WTC11 (cell line): ENCODE measurements at regions not wholly inside any gene's neighbourhood (a gene's known extent, or its start where the extent isn't known, plus 50 kb on each side); places are given as distances from the start of the nearest gene placed in this dataset.

Experiments
- ATAC-seq: fragments of 200-7000 bp; cut with Tn5 transposase; 2 replicates; pipeline ENCODE4 v1.10.0; 2021; ENCODE audit warnings: mild to moderate bottlenecking, moderate library complexity
- CTCF ChIA-PET: fragments of 300-600 bp; sonication (Branson Sonifier 250); formaldehyde crosslinking; loops from one replicate; lab custom pipeline; 2021; ENCODE audit warnings: antibody characterized with exemption; lab: Charles Lee
- POLR2A ChIA-PET: fragments of 350-600 bp; sonication (Branson Sonifier 250); formaldehyde crosslinking; loops from one replicate; lab custom pipeline; 2021; ENCODE audit warnings: antibody characterized with exemption; lab: Charles Lee
- DNase-seq: peaks from one replicate; pipeline ENCODE4 v3.0.0; 2021; ENCODE audit warnings: low spot score
- H3K27ac Mint-ChIP-seq: 2 replicates; pipeline ENCODE4 v1.8.0; 2021; ENCODE audit warnings: mixed read lengths
- H3K27me3 Mint-ChIP-seq: 2 replicates; pipeline ENCODE4 v1.8.0; 2021; ENCODE audit warnings: low read depth, mild to moderate bottlenecking, moderate library complexity, mixed read lengths
- H3K36me3 Mint-ChIP-seq: 2 replicates; pipeline ENCODE4 v1.8.0; 2021; ENCODE audit warnings: mixed read lengths
- H3K4me1 Mint-ChIP-seq: 2 replicates; pipeline ENCODE4 v1.8.0; 2022; ENCODE audit warnings: mixed read lengths
- H3K4me3 Mint-ChIP-seq: 2 replicates; pipeline ENCODE4 v1.8.0; 2021; ENCODE audit warnings: mild to moderate bottlenecking, moderate library complexity, mixed read lengths
- H3K9me3 Mint-ChIP-seq: 2 replicates; pipeline ENCODE4 v1.8.0; 2021; ENCODE audit warnings: mixed read lengths
- CBFB ChIP-seq: sonication (generic); formaldehyde crosslinking; IDR thresholded peaks from 2 replicates; pipeline ENCODE4 v1.8.1; 2022; ENCODE audit warnings: mild to moderate bottlenecking, low read depth, missing genetic modification reagents
- ESRRA ChIP-seq: sonication (generic); formaldehyde crosslinking; IDR thresholded peaks from 2 replicates; pipeline ENCODE4 v1.8.1; 2022; ENCODE audit warnings: mild to moderate bottlenecking, missing genetic modification reagents, borderline replicate concordance
- ETV6 ChIP-seq: sonication (generic); formaldehyde crosslinking; IDR thresholded peaks from 2 replicates; pipeline ENCODE4 v1.8.1; 2022; ENCODE audit warnings: mild to moderate bottlenecking, missing genetic modification reagents
- FOXJ3 ChIP-seq: sonication (generic); formaldehyde crosslinking; IDR thresholded peaks from 2 replicates; pipeline ENCODE4 v1.9.0; 2021; ENCODE audit warnings: missing genetic modification reagents, mild to moderate bottlenecking, borderline replicate concordance
- GABPB1 ChIP-seq: sonication (generic); formaldehyde crosslinking; IDR thresholded peaks from 2 replicates; pipeline ENCODE4 v1.8.1; 2023; ENCODE audit warnings: mild to moderate bottlenecking, missing genetic modification reagents
- HMGA2 ChIP-seq: fragments of 250-450 bp; sonication (Bioruptor Pico); IDR thresholded peaks from 2 replicates; pipeline ENCODE4 v1.4.0; 2021; ENCODE audit warnings: mild to moderate bottlenecking, moderate library complexity
- MXD4 ChIP-seq: fragments of 250-450 bp; sonication (Bioruptor Pico); IDR thresholded peaks from 2 replicates; pipeline ENCODE4 v1.8.0; 2021; ENCODE audit warnings: mild to moderate bottlenecking, moderate library complexity, borderline replicate concordance
- MYBL2 ChIP-seq: sonication (generic); formaldehyde crosslinking; IDR thresholded peaks from 2 replicates; pipeline ENCODE4 v1.8.1; 2023; ENCODE audit warnings: mild to moderate bottlenecking, moderate library complexity, missing genetic modification reagents
- NR1H2 ChIP-seq: sonication (generic); formaldehyde crosslinking; IDR thresholded peaks from 2 replicates; pipeline ENCODE4 v1.9.0; 2021; ENCODE audit warnings: mild to moderate bottlenecking, moderate library complexity, missing genetic modification reagents
- NR2C2 ChIP-seq: sonication (generic); formaldehyde crosslinking; IDR thresholded peaks from 2 replicates; pipeline ENCODE4 v1.8.0; 2022; ENCODE audit warnings: mild to moderate bottlenecking, missing genetic modification reagents
- NR3C1 ChIP-seq: sonication (generic); formaldehyde crosslinking; conservative IDR thresholded peaks from 2 replicates; pipeline ENCODE4 v1.8.1; 2023; ENCODE audit warnings: low read depth, mild to moderate bottlenecking, missing genetic modification reagents
- PRDM15 ChIP-seq: sonication (generic); formaldehyde crosslinking; IDR thresholded peaks from 2 replicates; pipeline ENCODE4 v1.8.0; 2022; ENCODE audit warnings: missing genetic modification reagents
- PRRX2 ChIP-seq: fragments of 250-450 bp; sonication (Bioruptor Pico); IDR thresholded peaks from 2 replicates; pipeline ENCODE4 v1.8.0; 2021; ENCODE audit warnings: mild to moderate bottlenecking
- RORB ChIP-seq: fragments of 250-450 bp; sonication (Bioruptor Pico); IDR thresholded peaks from 2 replicates; pipeline ENCODE4 v1.9.0; 2021; ENCODE audit warnings: mild to moderate bottlenecking
- TEAD1 ChIP-seq: sonication (generic); formaldehyde crosslinking; IDR thresholded peaks from 2 replicates; pipeline ENCODE4 v1.8.0; 2022; ENCODE audit warnings: mild to moderate bottlenecking, missing genetic modification reagents
- ZNF219 ChIP-seq: sonication (generic); formaldehyde crosslinking; IDR thresholded peaks from 2 replicates; pipeline ENCODE4 v1.8.0; 2023; ENCODE audit warnings: missing genetic modification reagents, mild to moderate bottlenecking, borderline replicate concordance
- ZNF416 ChIP-seq: fragments of 250-450 bp; sonication (Bioruptor Pico); IDR thresholded peaks from 2 replicates; pipeline ENCODE4 v1.9.0; 2021; ENCODE audit warnings: mild to moderate bottlenecking, inconsistent platforms
- ZNF423 ChIP-seq: fragments of 250-450 bp; sonication (Bioruptor Pico); IDR thresholded peaks from 2 replicates; pipeline ENCODE4 v2.1.2; 2022; ENCODE audit warnings: mild to moderate bottlenecking, moderate library complexity
- ZNF425 ChIP-seq: fragments of 250-450 bp; sonication (Bioruptor Pico); conservative IDR thresholded peaks from 2 replicates; pipeline ENCODE4 v1.9.0; 2021; ENCODE audit warnings: mild to moderate bottlenecking
- ZNF512 ChIP-seq: sonication (generic); formaldehyde crosslinking; IDR thresholded peaks from 2 replicates; pipeline ENCODE4 v1.8.1; 2022; ENCODE audit warnings: missing genetic modification reagents, borderline replicate concordance
- ZNF532 ChIP-seq: fragments of 250-450 bp; sonication (Bioruptor Pico); IDR thresholded peaks from 2 replicates; pipeline ENCODE4 v1.9.0; 2021; ENCODE audit warnings: mild to moderate bottlenecking, borderline replicate concordance
- TF ChIP-seq, protein P1 (sequence below): sonication (generic); formaldehyde crosslinking; IDR thresholded peaks from 2 replicates; pipeline ENCODE4 v1.8.1; 2022; ENCODE audit warnings: mild to moderate bottlenecking, missing genetic modification reagents, moderate library complexity, borderline replicate concordance
- TF ChIP-seq, protein P2 (sequence below): sonication (generic); formaldehyde crosslinking; IDR thresholded peaks from 2 replicates; pipeline ENCODE4 v1.8.1; 2023; ENCODE audit warnings: mild to moderate bottlenecking, missing genetic modification reagents

DNA sequence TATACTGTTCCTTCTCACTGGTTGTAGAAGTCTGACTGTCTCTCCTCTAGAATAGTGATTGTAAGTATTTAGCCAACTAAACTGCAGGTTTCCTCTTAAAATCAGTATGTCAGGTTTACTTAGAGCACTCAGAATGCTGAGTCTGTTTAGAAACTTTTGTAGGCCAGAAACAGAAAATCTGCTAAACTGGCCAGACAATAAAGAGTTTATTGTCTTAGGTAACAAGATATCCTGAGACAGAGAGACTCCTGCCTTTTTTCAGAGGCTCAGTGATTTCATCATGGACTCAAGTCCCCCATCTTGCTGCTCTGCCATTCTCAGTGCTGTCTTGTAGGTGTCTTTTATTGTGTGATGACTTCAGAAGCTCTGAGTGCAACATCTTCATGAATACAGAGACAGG, 279.0 kb downstream of the MFSD1 start:
- H3K9me3 Mint-ChIP-seq: peaks cover 5% of the 10 kb centered on the region; the same call in 1 of the 2 replicates
- no peaks in the 10 kb centered on the region for H3K27me3 Mint-ChIP-seq
- ATAC-seq: no peak
- ChIA-PET POLR2A (no interaction called here), CTCF (no interaction called here)
- no peak for DNase-seq
- no peak overlapping the region for H3K27ac Mint-ChIP-seq
- TF ChIP-seq, protein P1, sequence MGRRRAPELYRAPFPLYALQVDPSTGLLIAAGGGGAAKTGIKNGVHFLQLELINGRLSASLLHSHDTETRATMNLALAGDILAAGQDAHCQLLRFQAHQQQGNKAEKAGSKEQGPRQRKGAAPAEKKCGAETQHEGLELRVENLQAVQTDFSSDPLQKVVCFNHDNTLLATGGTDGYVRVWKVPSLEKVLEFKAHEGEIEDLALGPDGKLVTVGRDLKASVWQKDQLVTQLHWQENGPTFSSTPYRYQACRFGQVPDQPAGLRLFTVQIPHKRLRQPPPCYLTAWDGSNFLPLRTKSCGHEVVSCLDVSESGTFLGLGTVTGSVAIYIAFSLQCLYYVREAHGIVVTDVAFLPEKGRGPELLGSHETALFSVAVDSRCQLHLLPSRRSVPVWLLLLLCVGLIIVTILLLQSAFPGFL (CRISPR knock-in tag): no peak
- TF ChIP-seq MYBL2 (no peak), GABPB1 (no peak), ZNF423 (CRISPR knock-in tag) (no peak), RORB (CRISPR knock-in tag) (no peak), TEAD1 (CRISPR knock-in tag) (no peak), ZNF532 (no peak), PRRX2 (CRISPR knock-in tag) (no peak), CBFB (CRISPR knock-in tag) (no peak), MXD4 (CRISPR knock-in tag) (no peak), ESRRA (CRISPR knock-in tag) (no peak), ZNF512 (CRISPR knock-in tag) (no peak), NR3C1 (CRISPR knock-in tag) (no peak), ZNF425 (CRISPR knock-in tag) (no peak)
- no peaks in the 10 kb centered on the region for H3K4me1 Mint-ChIP-seq
- no peak overlapping the region for H3K4me3 Mint-ChIP-seq
- H3K36me3 Mint-ChIP-seq: no peaks in the 10 kb centered on the region

DNA sequence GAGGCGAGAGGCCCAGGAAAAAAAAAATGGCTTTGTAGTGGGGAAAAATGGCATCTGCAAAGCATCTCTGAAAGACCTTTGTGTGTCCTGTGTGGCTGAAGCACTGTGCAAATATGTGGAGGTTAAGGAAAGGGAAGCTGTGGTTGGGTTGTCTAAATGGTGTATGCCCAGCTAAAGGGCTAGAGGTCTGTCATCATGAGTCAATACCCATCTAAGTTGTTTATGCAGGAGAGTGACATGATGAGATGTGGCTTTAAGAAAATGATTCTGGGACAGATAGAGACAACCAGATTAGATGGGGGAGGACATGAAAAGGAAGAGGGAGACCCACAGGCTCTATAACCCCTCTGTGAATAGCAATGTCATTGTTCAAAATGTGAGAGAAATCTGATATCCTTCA, 280.7 kb downstream of the MFSD1 start:
- H3K36me3 Mint-ChIP-seq: no peaks in the 10 kb centered on the region
- TF ChIP-seq HMGA2 (CRISPR knock-in tag) (no peak), NR2C2 (CRISPR knock-in tag) (no peak), NR3C1 (CRISPR knock-in tag) (no peak), ETV6 (CRISPR knock-in tag) (no peak), PRRX2 (CRISPR knock-in tag) (no peak), NR1H2 (CRISPR knock-in tag) (no peak), ZNF219 (CRISPR knock-in tag) (no peak), FOXJ3 (CRISPR knock-in tag) (no peak), PRDM15 (CRISPR knock-in tag) (no peak), ZNF416 (no peak)
- TF ChIP-seq, protein P2, sequence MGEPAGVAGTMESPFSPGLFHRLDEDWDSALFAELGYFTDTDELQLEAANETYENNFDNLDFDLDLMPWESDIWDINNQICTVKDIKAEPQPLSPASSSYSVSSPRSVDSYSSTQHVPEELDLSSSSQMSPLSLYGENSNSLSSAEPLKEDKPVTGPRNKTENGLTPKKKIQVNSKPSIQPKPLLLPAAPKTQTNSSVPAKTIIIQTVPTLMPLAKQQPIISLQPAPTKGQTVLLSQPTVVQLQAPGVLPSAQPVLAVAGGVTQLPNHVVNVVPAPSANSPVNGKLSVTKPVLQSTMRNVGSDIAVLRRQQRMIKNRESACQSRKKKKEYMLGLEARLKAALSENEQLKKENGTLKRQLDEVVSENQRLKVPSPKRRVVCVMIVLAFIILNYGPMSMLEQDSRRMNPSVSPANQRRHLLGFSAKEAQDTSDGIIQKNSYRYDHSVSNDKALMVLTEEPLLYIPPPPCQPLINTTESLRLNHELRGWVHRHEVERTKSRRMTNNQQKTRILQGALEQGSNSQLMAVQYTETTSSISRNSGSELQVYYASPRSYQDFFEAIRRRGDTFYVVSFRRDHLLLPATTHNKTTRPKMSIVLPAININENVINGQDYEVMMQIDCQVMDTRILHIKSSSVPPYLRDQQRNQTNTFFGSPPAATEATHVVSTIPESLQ (CRISPR knock-in tag): no peak

More for the DNA sequence above, 280.7 kb downstream of the MFSD1 start:
- no peak for ATAC-seq
- Mint-ChIP-seq H3K4me3 (no peak overlapping the region), H3K27ac (no peak overlapping the region), H3K4me1 (no peaks in the 10 kb centered on the region), H3K27me3 (no peaks in the 10 kb centered on the region), H3K9me3 (peaks cover 5% of the 10 kb centered on the region; the same call in 1 of the 2 replicates)
- ChIA-PET CTCF (no interaction called here), POLR2A (no interaction called here)
- DNase-seq: no peak
